GM12891 (cell line): ENCODE measurements at regions not wholly inside any gene's neighbourhood (a gene's known extent, or its start where the extent isn't known, plus 50 kb on each side); places are given as distances from the start of the nearest gene placed in this dataset.

ENCODE experiments used
- DNase-seq: peaks from one replicate; pipeline ENCODE4 v3.0.0; 2011; ENCODE audit warnings: low spot score; ENCODE audit not compliant: insufficient read length
- FAIRE-seq: peaks from 2 replicates; lab custom pipeline; 2011; peaks lifted over from hg19 to GRCh38; lab: Jason Lieb, UNC
- PAX5 ChIP-seq: IDR thresholded peaks from 2 replicates; pipeline ENCODE4 v1.6.1; 2011; ENCODE audit warnings: low read length, moderate library complexity, mild to moderate bottlenecking; ENCODE audit not compliant: insufficient read depth, severe bottlenecking
- POLR2A ChIP-seq: IDR thresholded peaks from 2 replicates; pipeline ENCODE4 v1.6.1; 2011; ENCODE audit warnings: low read depth, low read length, control low read depth
- POLR2AphosphoS5 ChIP-seq: IDR thresholded peaks from 2 replicates; pipeline ENCODE4 v1.6.1; 2011; ENCODE audit warnings: low read depth, low read length, control low read depth
- POU2F2 ChIP-seq: IDR thresholded peaks from 2 replicates; pipeline ENCODE4 v1.6.1; 2011; ENCODE audit warnings: low read depth, mild to moderate bottlenecking, control low read depth, low read length, moderate library complexity
- SPI1 ChIP-seq: IDR thresholded peaks from 2 replicates; pipeline ENCODE4 v1.6.1; 2011; ENCODE audit warnings: low read depth, low read length, control low read depth
- TAF1 ChIP-seq: IDR thresholded peaks from 2 replicates; pipeline ENCODE4 v1.6.1; 2011; ENCODE audit warnings: low read depth, low read length, control low read depth

- TF ChIP-seq POU2F2 (no peak), POLR2A (no peak), TAF1 (no peak), PAX5 (no peak), POLR2AphosphoS5 (no peak), SPI1 (no peak)
- no peak for DNase-seq
- FAIRE-seq: no peak
Observed at GRCh38 chr2:188145885-188146284, 145.8 kb upstream of the GULP1 start.

DNA sequence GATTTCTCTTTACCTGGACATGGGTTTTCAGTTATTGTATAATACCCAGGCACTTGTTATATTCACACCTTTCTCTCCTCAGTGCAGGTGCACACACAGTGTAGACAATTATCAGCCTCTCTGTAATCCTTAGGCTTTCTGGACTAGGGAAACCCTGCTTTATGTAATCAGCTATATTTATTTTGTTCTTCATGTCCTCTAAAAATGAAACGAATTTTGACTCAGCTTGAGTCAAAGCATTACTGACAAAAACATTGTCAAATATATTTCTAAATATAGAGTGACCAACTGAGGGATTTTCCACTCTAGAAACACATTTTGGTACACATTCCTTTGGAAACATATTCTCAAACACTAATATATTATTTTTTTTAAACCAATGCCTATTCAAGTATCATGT lies 144.8 kb upstream of the GULP1 start:
- no peak for TF ChIP-seq SPI1
- TF ChIP-seq POU2F2: no peak
- no peak for TF ChIP-seq POLR2A
- TF ChIP-seq PAX5: no peak
- TF ChIP-seq POLR2AphosphoS5: no peak
- no peak for TF ChIP-seq TAF1
- FAIRE-seq (no peak), DNase-seq (no peak)

- TF ChIP-seq POLR2AphosphoS5: no peak
- FAIRE-seq (no peak), DNase-seq (no peak)
Observed at GRCh38 chr2:188151670-188152069, 140.0 kb upstream of the GULP1 start.

GRCh38 chr2:188158337-188159100 lies 133.2 kb upstream of the GULP1 start:
- DNase-seq (no peak), FAIRE-seq (no peak)
- TF ChIP-seq SPI1 (no peak), TAF1 (no peak), PAX5 (no peak)

- FAIRE-seq: no peak
- TF ChIP-seq POLR2AphosphoS5: no peak
- no peak for DNase-seq
Observed at GRCh38 chr2:188159484-188159883, 132.2 kb upstream of the GULP1 start.

- FAIRE-seq: no peak
- no peak for TF ChIP-seq TAF1
- TF ChIP-seq POU2F2: no peak
- TF ChIP-seq PAX5: no peak
- no peak for TF ChIP-seq SPI1
- TF ChIP-seq POLR2AphosphoS5: no peak
- TF ChIP-seq POLR2A: no peak
- DNase-seq: no peak
Observed at GRCh38 chr2:188170356-188170755, 121.3 kb upstream of the GULP1 start.

GRCh38 chr2:188176620-188177019 lies 115.1 kb upstream of the GULP1 start:
- no peak for DNase-seq
- no peak for TF ChIP-seq PAX5
- TF ChIP-seq POU2F2: no peak
- TF ChIP-seq POLR2A: no peak
- no peak for TF ChIP-seq POLR2AphosphoS5
- TF ChIP-seq SPI1: no peak
- no peak for TF ChIP-seq TAF1
- no peak for FAIRE-seq

- FAIRE-seq (no peak), DNase-seq (no peak)
- no peak for TF ChIP-seq SPI1
- TF ChIP-seq POLR2AphosphoS5: no peak
- no peak for TF ChIP-seq POLR2A
- TF ChIP-seq POU2F2: no peak
- no peak for TF ChIP-seq TAF1
- no peak for TF ChIP-seq PAX5
Observed at GRCh38 chr2:188181067-188181838, 110.4 kb upstream of the GULP1 start.

DNA sequence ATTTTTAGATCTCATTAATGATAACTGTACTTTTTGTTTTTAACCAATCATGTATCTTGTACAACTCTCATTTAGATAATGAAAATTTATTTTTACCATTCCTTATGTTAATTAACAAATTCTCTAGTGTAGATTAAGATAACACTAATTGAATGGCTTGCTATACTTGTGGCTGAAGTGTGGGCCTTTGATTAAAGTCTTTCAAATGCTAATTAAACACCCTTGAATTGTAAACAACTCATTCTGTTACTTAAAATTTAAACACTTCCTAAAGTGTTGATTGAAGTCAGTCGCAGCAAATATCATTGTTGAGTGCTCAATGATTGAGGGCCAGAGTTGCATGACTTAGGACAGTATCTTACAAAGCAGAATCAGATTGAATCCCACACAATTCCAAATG lies 109.8 kb upstream of the GULP1 start:
- FAIRE-seq: no peak
- TF ChIP-seq POU2F2 (no peak), SPI1 (no peak), POLR2AphosphoS5 (no peak)
- DNase-seq: no peak

DNA sequence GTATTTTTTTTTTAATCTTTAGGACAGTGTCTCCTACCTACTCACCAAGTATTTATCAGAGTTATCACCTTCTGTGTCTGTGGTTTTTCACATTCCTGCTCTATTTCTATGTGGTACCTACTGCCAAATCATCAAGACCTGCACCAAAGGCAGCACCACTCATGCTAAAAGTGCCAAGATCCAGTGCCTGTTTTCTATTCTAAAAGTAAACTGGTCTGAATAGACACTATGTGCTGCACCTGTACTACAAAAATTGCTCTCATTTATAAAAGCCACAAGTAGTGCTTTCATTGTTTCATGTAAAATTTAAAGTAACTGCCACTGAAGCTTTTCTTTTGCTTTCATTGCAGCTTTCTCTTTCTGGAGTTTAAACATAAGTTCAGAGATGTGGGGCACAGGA lies 103.9 kb upstream of the GULP1 start:
- no peak for TF ChIP-seq POLR2A
- TF ChIP-seq POLR2AphosphoS5: no peak
- no peak for TF ChIP-seq POU2F2
- no peak for TF ChIP-seq TAF1
- no peak for TF ChIP-seq PAX5
- no peak for TF ChIP-seq SPI1
- FAIRE-seq: no peak
- DNase-seq: no peak
